H1 (cell line): ENCODE measurements at regions not wholly inside any gene's neighbourhood (a gene's known extent, or its start where the extent isn't known, plus 50 kb on each side); places are given as distances from the start of the nearest gene placed in this dataset.

ENCODE experiments used
- CTCF ChIA-PET: fragments of 300-600 bp; sonication (Branson Sonifier 250); formaldehyde crosslinking; loops from one replicate; lab custom pipeline; 2021; ENCODE audit not compliant: partially characterized antibody; lab: Charles Lee
- POLR2A ChIA-PET: fragments of 300-600 bp; sonication (Branson Sonifier 250); formaldehyde crosslinking; loops from one replicate; lab custom pipeline; 2021; ENCODE audit warnings: inconsistent platforms; ENCODE audit not compliant: partially characterized antibody; lab: Charles Lee
- DNase-seq, 2 experiments: peaks; one replicate each; pipeline versions ENCODE4 v3.0.0 to v3.0.0-alpha.2; 2010 to 2022; ENCODE audit warnings: low spot score in 2 of 2, low read depth in 1 of 2, mixed read lengths in 1 of 2
- FAIRE-seq: peaks from 2 replicates; lab custom pipeline; 2011; peaks lifted over from hg19 to GRCh38; lab: Jason Lieb, UNC
- H2AFZ ChIP-seq: 2 replicates; pipeline ENCODE4 v1.8.1; 2012; ENCODE audit warnings: low read length, inconsistent platforms
- H2AK5ac ChIP-seq: 2 replicates; pipeline ENCODE4 v1.6.1; 2013; ENCODE audit warnings: low read depth, low read length
- H2BK120ac ChIP-seq: replicated peaks from 2 replicates; pipeline ENCODE3; 2013; ENCODE audit warnings: low read depth, low read length, inconsistent platforms
- H2BK12ac ChIP-seq: 2 replicates; pipeline ENCODE4 v1.6.1; 2013; ENCODE audit warnings: low read depth, low read length
- H2BK15ac ChIP-seq: 2 replicates; pipeline ENCODE4 v1.6.1; 2013; ENCODE audit warnings: low read length
- H2BK20ac ChIP-seq: 2 replicates; pipeline ENCODE4 v1.6.1; 2013; ENCODE audit warnings: low read length
- H2BK5ac ChIP-seq: 2 replicates; pipeline ENCODE4 v1.6.1; 2013; ENCODE audit warnings: low read depth, low read length
- H3K14ac ChIP-seq: 2 replicates; pipeline ENCODE4 v1.6.1; 2013; ENCODE audit warnings: inconsistent platforms; ENCODE audit not compliant: insufficient read length
- H3K18ac ChIP-seq: 2 replicates; pipeline ENCODE4 v1.6.1; 2013; ENCODE audit warnings: low read length; ENCODE audit errors: extremely low read depth
- H3K23ac ChIP-seq: 2 replicates; pipeline ENCODE4 v1.6.1; 2013; ENCODE audit warnings: inconsistent platforms; ENCODE audit not compliant: insufficient read length
- H3K23me2 ChIP-seq: 2 replicates; pipeline ENCODE4 v1.6.1; 2013; ENCODE audit warnings: low read depth, low read length
- H3K27ac ChIP-seq: 2 replicates; pipeline ENCODE4 v1.6.1; 2011; ENCODE audit warnings: low read depth, low read length, inconsistent platforms
- H3K27me3 ChIP-seq, 4 experiments: replicated peaks in 1 of 4; 1 replicate in 1 of 4; 2 replicates in 3 of 4; pipeline versions ENCODE4 v1.6.1 to v1.8.1; 2011 to 2013; ENCODE audit warnings: low read length in 3 of 4, mild to moderate bottlenecking in 3 of 4, inconsistent platforms in 2 of 4, mixed read lengths in 2 of 4, moderate library complexity in 1 of 4; ENCODE audit not compliant: control insufficient read depth in 3 of 4, insufficient read depth in 3 of 4; ENCODE audit errors: extremely low read depth in 1 of 4
- H3K36me3 ChIP-seq, 4 experiments: 2 replicates each; pipeline versions ENCODE4 v1.6.1 to v1.8.1; 2011 to 2013; ENCODE audit warnings: mild to moderate bottlenecking in 4 of 4, low read length in 3 of 4, moderate library complexity in 2 of 4, control low read depth in 1 of 4, inconsistent platforms in 1 of 4; ENCODE audit not compliant: insufficient read depth in 4 of 4, control insufficient read depth in 2 of 4
- H3K4ac ChIP-seq: replicated peaks from 2 replicates; pipeline ENCODE3; 2013; ENCODE audit warnings: low read length, low read depth, mixed read lengths, inconsistent platforms; ENCODE audit not compliant: insufficient read length
- H3K4me1 ChIP-seq, 4 experiments: replicated peaks in 1 of 4; 1 replicate in 1 of 4; 2 replicates in 3 of 4; pipeline versions ENCODE4 v1.6.1 to v1.8.1; 2011 to 2013; ENCODE audit warnings: low read length in 3 of 4, inconsistent platforms in 2 of 4, mixed read lengths in 1 of 4; ENCODE audit not compliant: insufficient read depth in 4 of 4, control insufficient read depth in 3 of 4
- H3K4me2 ChIP-seq, 2 experiments: 2 replicates each; pipeline versions ENCODE4 v1.6.1 to v1.8.1; 2011 to 2013; ENCODE audit warnings: low read depth in 2 of 2, low read length in 2 of 2, control low read depth in 1 of 2, inconsistent platforms in 1 of 2, mild to moderate bottlenecking in 1 of 2; ENCODE audit not compliant: insufficient read depth in 1 of 2
- H3K4me3 ChIP-seq, 4 experiments: fragments of 200-600, 300-600 bp in 1 of 4; sonication (generic), shearing (Covaris generic), sonication (Bioruptor Twin) in 1 of 4; 2 replicates each; pipeline versions ENCODE4 v1.5.1 to v1.8.1; 2011 to 2016; ENCODE audit warnings: low read length in 4 of 4, low read depth in 3 of 4, control low read depth in 2 of 4, inconsistent platforms in 2 of 4, mild to moderate bottlenecking in 2 of 4, mixed read lengths in 1 of 4, moderate library complexity in 1 of 4; ENCODE audit not compliant: insufficient read depth in 2 of 4; ENCODE audit errors: extremely low read depth in 1 of 4
- H3K56ac ChIP-seq: replicated peaks from 2 replicates; pipeline ENCODE3; 2013; ENCODE audit warnings: low read depth, mild to moderate bottlenecking, mixed read lengths, low read length, inconsistent platforms; ENCODE audit not compliant: insufficient read length
- H3K79me1 ChIP-seq: 2 replicates; pipeline ENCODE4 v1.6.1; 2013; ENCODE audit warnings: low read depth, low read length, control low read depth
- H3K79me2 ChIP-seq, 2 experiments: 2 replicates each; pipeline versions ENCODE4 v1.6.1 to v1.8.1; 2012 to 2013; ENCODE audit warnings: low read length in 2 of 2, mild to moderate bottlenecking in 2 of 2, inconsistent platforms in 1 of 2; ENCODE audit not compliant: insufficient read depth in 2 of 2, control insufficient read depth in 1 of 2
- H3K9ac ChIP-seq, 4 experiments: replicated peaks in 1 of 4; 1 replicate in 1 of 4; 2 replicates in 3 of 4; pipeline versions ENCODE4 v1.6.1 to v1.8.1; 2011 to 2013; ENCODE audit warnings: low read depth in 3 of 4, low read length in 3 of 4, control low read depth in 2 of 4, mild to moderate bottlenecking in 2 of 4, moderate library complexity in 2 of 4, inconsistent platforms in 1 of 4; ENCODE audit errors: extremely low read depth in 1 of 4
- H3K9me3 ChIP-seq, 2 experiments: 2 replicates each; pipeline versions ENCODE4 v1.6.1 to v1.8.1; 2012 to 2013; ENCODE audit warnings: mild to moderate bottlenecking in 2 of 2, moderate library complexity in 2 of 2, control low read depth in 1 of 2, inconsistent platforms in 1 of 2, low read depth in 1 of 2, low read length in 1 of 2, mixed read lengths in 1 of 2; ENCODE audit not compliant: insufficient read depth in 2 of 2
- H4K20me1 ChIP-seq, 2 experiments: replicated peaks in 1 of 2; 2 replicates each; pipeline versions ENCODE3 to v1.8.1; 2011 to 2013; ENCODE audit warnings: inconsistent platforms in 2 of 2, low read length in 2 of 2, mild to moderate bottlenecking in 1 of 2; ENCODE audit not compliant: insufficient read depth in 2 of 2, control insufficient read depth in 1 of 2
- H4K5ac ChIP-seq: 2 replicates; pipeline ENCODE4 v1.6.1; 2013; ENCODE audit warnings: low read length, low read depth, mixed read lengths, inconsistent platforms; ENCODE audit not compliant: insufficient read length
- H4K8ac ChIP-seq: 2 replicates; pipeline ENCODE4 v1.8.0; 2013; ENCODE audit warnings: mild to moderate bottlenecking, moderate library complexity, low read length, inconsistent platforms; ENCODE audit not compliant: insufficient read depth; ENCODE audit errors: extremely low read depth
- H4K91ac ChIP-seq: replicated peaks from 2 replicates; pipeline ENCODE3; 2013; ENCODE audit warnings: low read length, mixed read lengths, inconsistent platforms; ENCODE audit not compliant: insufficient read length
- HDAC2 ChIP-seq, 2 experiments: fragments of 300-600 bp in 1 of 2; sonication (generic) in 1 of 2; IDR thresholded peaks; 2 replicates each; pipeline ENCODE4 v1.6.1; 2011 to 2012; ENCODE audit warnings: low read depth in 2 of 2, low read length in 2 of 2, mild to moderate bottlenecking in 2 of 2, moderate library complexity in 2 of 2, borderline replicate concordance in 1 of 2, inconsistent platforms in 1 of 2
- RFX5 ChIP-seq: IDR thresholded peaks from 2 replicates; pipeline ENCODE4 v1.6.1; 2011; ENCODE audit warnings: low read depth, low read length, improper control_type of control experiment, borderline replicate concordance
- SP4 ChIP-seq: IDR thresholded peaks from 2 replicates; pipeline ENCODE4 v1.6.1; 2012; ENCODE audit warnings: low read length, inconsistent platforms
- WGBS, 2 experiments: shearing (Covaris generic) in 1 of 2; methylation state at CpG; one replicate each; pipeline versions ENCODE4 v1.1.6 to v1.1.7; 2013 to 2015; ENCODE audit warnings: low lambda C conversion rate in 2 of 2, mixed read lengths in 2 of 2, inconsistent platforms in 1 of 2, low coverage in 1 of 2, missing lambda C conversion rate in 1 of 2; ENCODE audit not compliant: insufficient replicate concordance in 2 of 2, insufficient coverage in 1 of 2, insufficient read length in 1 of 2; ENCODE audit errors: extremely low coverage in 1 of 2, missing lambda C conversion rate in 1 of 2; 5-methylcytosine and 5-hydroxymethylcytosine counted together
- TF ChIP-seq, protein P1 (sequence below): IDR thresholded peaks from 2 replicates; pipeline ENCODE4 v1.6.1; 2012; ENCODE audit warnings: inconsistent platforms

DNA sequence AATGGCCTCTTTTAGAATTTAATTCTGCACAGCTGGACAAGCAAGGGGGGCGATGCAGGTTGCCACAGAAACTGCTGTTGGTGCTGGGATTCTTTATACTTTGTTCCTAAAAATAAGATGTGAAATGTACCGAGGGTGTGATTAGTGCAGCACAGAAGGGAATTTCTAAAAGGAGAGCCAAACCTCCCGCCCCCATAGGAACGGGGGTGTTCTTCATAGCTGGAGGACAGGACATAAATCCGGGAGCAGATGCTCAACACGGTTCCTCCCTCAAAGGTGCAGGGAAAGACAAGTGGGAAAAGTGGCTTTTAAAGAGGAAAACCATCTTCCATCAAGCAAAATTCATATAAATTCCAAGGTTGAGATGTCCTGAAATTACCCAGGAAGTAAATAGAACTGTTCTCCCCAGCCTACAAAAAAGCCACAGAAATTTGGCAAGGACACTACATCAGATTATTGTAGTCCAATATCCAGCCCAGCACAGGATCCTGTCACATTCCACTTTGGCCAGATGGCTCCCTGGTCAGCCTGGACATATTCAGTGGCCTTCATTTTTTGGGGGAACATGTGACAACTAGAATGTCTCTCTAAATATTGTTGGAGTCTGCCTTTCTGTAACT lies 51.4 kb upstream of the TMX1 start:
- Histone ChIP-seq H4K91ac (no peak overlapping the region), H3K23me2 (no peaks in the 10 kb centered on the region; the same call in 1 of the 2 replicates)

More for the DNA sequence above, 51.4 kb upstream of the TMX1 start:
- Histone ChIP-seq H4K20me1 (no peaks in the 10 kb centered on the region), H3K27me3 (no peaks in the 10 kb centered on the region), H2BK20ac (no peak overlapping the region), H3K4ac (no peak overlapping the region), H3K4me3 (no peak overlapping the region), H2BK15ac (no peak overlapping the region), H2AFZ (no peak overlapping the region), H3K4me2 (no peak overlapping the region), H4K8ac (no peak overlapping the region), H3K9me3 (no peaks in the 10 kb centered on the region), H3K4me1 (no peaks in the 10 kb centered on the region), H2BK12ac (no peak overlapping the region), H3K79me2 (no peaks in the 10 kb centered on the region), H2BK5ac (no peak overlapping the region), H4K5ac (no peak overlapping the region), H2BK120ac (no peak overlapping the region), H3K23ac (no peak overlapping the region), H3K14ac (no peak overlapping the region), H3K56ac (no peak overlapping the region), H3K27ac (no peak overlapping the region), H3K9ac (no peak overlapping the region; a peak in 1 of 7 replicates), H3K36me3 (no peaks in the 10 kb centered on the region), H3K18ac (no peak overlapping the region), H3K79me1 (no peaks in the 10 kb centered on the region), H2AK5ac (no peak overlapping the region)
- no peak for TF ChIP-seq HDAC2 (IDR thresholded peaks at IDR 0.05; ENCODE audit: borderline replicate concordance in 1 of 2, low read depth in 2 of 2, low read length in 2 of 2)
- TF ChIP-seq, protein P1, sequence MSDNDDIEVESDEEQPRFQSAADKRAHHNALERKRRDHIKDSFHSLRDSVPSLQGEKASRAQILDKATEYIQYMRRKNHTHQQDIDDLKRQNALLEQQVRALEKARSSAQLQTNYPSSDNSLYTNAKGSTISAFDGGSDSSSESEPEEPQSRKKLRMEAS = no peak
- no peak for TF ChIP-seq RFX5
- no peak for TF ChIP-seq SP4
- no peak for DNase-seq
- FAIRE-seq = no peak
- POLR2A ChIA-PET = no interaction called here
- 87% methylated on average over 6 of the region's 6 CpGs; no CpG with 5 or more reads in 1 of the 2 experiments for WGBS, 2 experiments
- CTCF ChIA-PET = interaction anchor here (1.0 to 2.8 kb wide), 2 partner anchors 15 to 33 kb away, joined by 3 to 6 read pairs; no protein-coding TSS in a partner anchor
